ENCODE measurements at regions not wholly inside any gene's neighbourhood (a gene's known extent, or its start where the extent isn't known, plus 50 kb on each side); places are given as distances from the start of the nearest gene placed in this dataset.

GRCh38 chr13:71149498-71150363 is 717.3 kb downstream of the DACH1 start:
- no peaks in the 10 kb centered on the region for H3K27me3 Mint-ChIP-seq (ENCODE audit: low read depth)
- WGBS (ENCODE audit: extremely low coverage, insufficient read length, low lambda C conversion rate): no CpG with 5 or more reads among the region's 10 CpGs
- no peaks in the 10 kb centered on the region for H3K4me1 ChIP-seq (ENCODE audit: insufficient read depth, low read length)

More at GRCh38 chr13:71149498-71150363, 717.3 kb downstream of the DACH1 start:
- H2AFZ ChIP-seq (ENCODE audit: low read length): no peak overlapping the region
- H3K23ac ChIP-seq (ENCODE audit: insufficient read length, low read depth, low read length): no peak overlapping the region
- H3K14ac ChIP-seq (ENCODE audit: insufficient read depth, low read length): no peak overlapping the region
- Mint-ChIP-seq H3K9me3 (no peaks in the 10 kb centered on the region), H3K36me3 (ENCODE audit: insufficient read depth in 1 of 3, low read depth in 3 of 3) (no peaks in the 10 kb centered on the region), H3K27ac (no peak overlapping the region; a peak in 1 of 7 replicates), H3K4me3 (no peak overlapping the region), H3K4me1 (peaks cover 0 to 19% of the 10 kb centered on the region in 2 experiments; a peak in 2 of 4 replicates)
- no peak overlapping the region for H2BK20ac ChIP-seq (ENCODE audit: low read depth, low read length, poor library complexity, severe bottlenecking)
- H3K79me2 ChIP-seq (ENCODE audit: insufficient read depth, low read length): no peaks in the 10 kb centered on the region
- no peak for TF ChIP-seq CTCF (conservative IDR thresholded peaks at IDR 0.05)
- no peak overlapping the region for H3K4ac ChIP-seq (ENCODE audit: low read depth, low read length)
- H3T11ph ChIP-seq (ENCODE audit: low read length): no peak overlapping the region
- H3K27ac ChIP-seq (ENCODE audit: insufficient read length, low read depth, low read length): no peak overlapping the region
- no peak overlapping the region for H2BK120ac ChIP-seq (ENCODE audit: low read depth, low read length, poor library complexity, severe bottlenecking)
- H3K79me1 ChIP-seq (ENCODE audit: insufficient read depth, low read depth, low read length, poor library complexity, severe bottlenecking): no peaks in the 10 kb centered on the region
- H4K20me1 ChIP-seq (ENCODE audit: control insufficient read depth, insufficient read depth, insufficient read length): no peaks in the 10 kb centered on the region
- no peak overlapping the region for H3K4me2 ChIP-seq (ENCODE audit: insufficient read depth, insufficient read length, low read length)
- DNase-seq: no peak
- H3K23me2 ChIP-seq (ENCODE audit: insufficient read length, low read depth, low read length, poor library complexity, severe bottlenecking): no peaks in the 10 kb centered on the region
- H3K27me3 ChIP-seq (ENCODE audit: insufficient read depth, low read length): no peaks in the 10 kb centered on the region
- H3K56ac ChIP-seq (ENCODE audit: insufficient read length, low read depth, low read length): no peak overlapping the region
- H4K91ac ChIP-seq (ENCODE audit: insufficient read length, low read depth, low read length): no peak overlapping the region
- no peak overlapping the region for H2AK5ac ChIP-seq (ENCODE audit: insufficient read length, low read length)
- no peak overlapping the region for H2BK15ac ChIP-seq (ENCODE audit: low read depth, low read length)
- no peaks in the 10 kb centered on the region for H3K9me3 ChIP-seq (ENCODE audit: control insufficient read depth, low read depth, low read length)
- H4K5ac ChIP-seq (ENCODE audit: insufficient read length, low read depth, low read length): no peak overlapping the region
- H2BK12ac ChIP-seq (ENCODE audit: insufficient read length, low read depth, low read length): no peak overlapping the region
- no peak overlapping the region for H3K9ac ChIP-seq (ENCODE audit: extremely low read depth, insufficient read length, low read length)
- no peak overlapping the region for H4K8ac ChIP-seq (replicated peaks; ENCODE audit: insufficient read length, low read depth, low read length)
- no peak overlapping the region for H3K18ac ChIP-seq (ENCODE audit: insufficient read length, low read depth, low read length)
- no peak overlapping the region for H2BK5ac ChIP-seq (ENCODE audit: insufficient read length, low read length)
